ENCODE measurements at regions not wholly inside any gene's neighbourhood (a gene's known extent, or its start where the extent isn't known, plus 50 kb on each side); places are given as distances from the start of the nearest gene placed in this dataset.

DNA sequence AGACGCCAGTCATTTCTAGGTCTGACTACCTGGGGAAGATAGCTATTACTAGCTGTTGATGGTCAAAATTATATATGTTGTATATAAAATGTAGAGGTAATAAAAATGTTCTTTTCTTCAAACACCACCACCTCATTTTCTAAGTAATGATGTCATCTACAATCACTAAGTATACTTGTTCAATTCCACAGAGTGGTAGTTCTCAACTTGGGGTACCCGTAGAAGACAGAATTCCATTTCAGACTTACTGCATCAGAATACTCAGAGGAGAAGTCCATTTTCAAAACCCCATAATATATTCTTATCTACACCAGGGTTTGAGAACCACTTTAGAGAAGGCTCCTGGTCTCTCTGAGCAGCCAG lies 191.9 kb downstream of the PTN start:
- POLR2A ChIA-PET, result no interaction called here
- Histone ChIP-seq H3K27me3 (ENCODE audit: insufficient read depth, low read length) (no peaks in the 10 kb centered on the region), H3K4me3 (replicated peaks in 1 of 2; ENCODE audit: low read depth in 1 of 2, low read length in 2 of 2) (no peak overlapping the region), H3K9me3 (ENCODE audit: control insufficient read depth in 1 of 2, insufficient read depth in 1 of 2, low read depth in 1 of 2, low read length in 2 of 2) (peaks cover 0 to 15% of the 10 kb centered on the region in 2 experiments; a peak in 2 of 4 replicates), H3K4me2 (ENCODE audit: low read length) (no peak overlapping the region), H4K20me1 (ENCODE audit: insufficient read depth) (no peaks in the 10 kb centered on the region), H3K79me2 (ENCODE audit: insufficient read depth, low read length) (no peaks in the 10 kb centered on the region), H3K4me1 (ENCODE audit: control insufficient read depth in 1 of 2, insufficient read depth in 2 of 2, low read length in 2 of 2) (no peaks in the 10 kb centered on the region), H3K9me2 (ENCODE audit: insufficient read depth) (no peaks in the 10 kb centered on the region), H3K36me3 (ENCODE audit: control insufficient read depth in 1 of 2, insufficient read depth in 2 of 2, low read length in 2 of 2) (no peaks in the 10 kb centered on the region), H2AFZ (ENCODE audit: low read depth, low read length, poor library complexity, severe bottlenecking) (no peak overlapping the region), H3K9ac (ENCODE audit: low read length) (no peak overlapping the region), H3K27ac (ENCODE audit: low read depth, low read length) (no peak overlapping the region)
- RAD21 ChIA-PET (ENCODE audit: low non-redundant PET in 1 of 2, low total read pairs in 2 of 2, uncharacterized antibody in 2 of 2, unreplicated experiment in 2 of 2), result no interaction called here
- ATAC-seq (no peak), DNase-seq (ENCODE audit: low read depth, low spot score) (no peak)
- CTCF ChIA-PET, result no interaction called here
- intact Hi-C loops (cut with micrococcal nuclease), result no loop called here
- TF ChIP-seq SIN3A (IDR thresholded peaks at IDR 0.05; ENCODE audit: low read depth) (no peak), ELF1 (IDR thresholded peaks at IDR 0.05; ENCODE audit: borderline replicate concordance, low read depth) (no peak), YY1 (IDR thresholded peaks at IDR 0.05; ENCODE audit: extremely low read depth, insufficient replicate concordance, low read depth, low read length) (no peak), POLR2AphosphoS5 (IDR thresholded peaks at IDR 0.05; ENCODE audit: low read depth, low read length) (no peak), CBX3 (IDR thresholded peaks at IDR 0.05; ENCODE audit: low read depth) (no peak)
- TF ChIP-seq, protein P1, sequence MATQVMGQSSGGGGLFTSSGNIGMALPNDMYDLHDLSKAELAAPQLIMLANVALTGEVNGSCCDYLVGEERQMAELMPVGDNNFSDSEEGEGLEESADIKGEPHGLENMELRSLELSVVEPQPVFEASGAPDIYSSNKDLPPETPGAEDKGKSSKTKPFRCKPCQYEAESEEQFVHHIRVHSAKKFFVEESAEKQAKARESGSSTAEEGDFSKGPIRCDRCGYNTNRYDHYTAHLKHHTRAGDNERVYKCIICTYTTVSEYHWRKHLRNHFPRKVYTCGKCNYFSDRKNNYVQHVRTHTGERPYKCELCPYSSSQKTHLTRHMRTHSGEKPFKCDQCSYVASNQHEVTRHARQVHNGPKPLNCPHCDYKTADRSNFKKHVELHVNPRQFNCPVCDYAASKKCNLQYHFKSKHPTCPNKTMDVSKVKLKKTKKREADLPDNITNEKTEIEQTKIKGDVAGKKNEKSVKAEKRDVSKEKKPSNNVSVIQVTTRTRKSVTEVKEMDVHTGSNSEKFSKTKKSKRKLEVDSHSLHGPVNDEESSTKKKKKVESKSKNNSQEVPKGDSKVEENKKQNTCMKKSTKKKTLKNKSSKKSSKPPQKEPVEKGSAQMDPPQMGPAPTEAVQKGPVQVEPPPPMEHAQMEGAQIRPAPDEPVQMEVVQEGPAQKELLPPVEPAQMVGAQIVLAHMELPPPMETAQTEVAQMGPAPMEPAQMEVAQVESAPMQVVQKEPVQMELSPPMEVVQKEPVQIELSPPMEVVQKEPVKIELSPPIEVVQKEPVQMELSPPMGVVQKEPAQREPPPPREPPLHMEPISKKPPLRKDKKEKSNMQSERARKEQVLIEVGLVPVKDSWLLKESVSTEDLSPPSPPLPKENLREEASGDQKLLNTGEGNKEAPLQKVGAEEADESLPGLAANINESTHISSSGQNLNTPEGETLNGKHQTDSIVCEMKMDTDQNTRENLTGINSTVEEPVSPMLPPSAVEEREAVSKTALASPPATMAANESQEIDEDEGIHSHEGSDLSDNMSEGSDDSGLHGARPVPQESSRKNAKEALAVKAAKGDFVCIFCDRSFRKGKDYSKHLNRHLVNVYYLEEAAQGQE (IDR thresholded peaks at IDR 0.05; ENCODE audit: low read depth), result no peak
- TF ChIP-seq, protein P2, sequence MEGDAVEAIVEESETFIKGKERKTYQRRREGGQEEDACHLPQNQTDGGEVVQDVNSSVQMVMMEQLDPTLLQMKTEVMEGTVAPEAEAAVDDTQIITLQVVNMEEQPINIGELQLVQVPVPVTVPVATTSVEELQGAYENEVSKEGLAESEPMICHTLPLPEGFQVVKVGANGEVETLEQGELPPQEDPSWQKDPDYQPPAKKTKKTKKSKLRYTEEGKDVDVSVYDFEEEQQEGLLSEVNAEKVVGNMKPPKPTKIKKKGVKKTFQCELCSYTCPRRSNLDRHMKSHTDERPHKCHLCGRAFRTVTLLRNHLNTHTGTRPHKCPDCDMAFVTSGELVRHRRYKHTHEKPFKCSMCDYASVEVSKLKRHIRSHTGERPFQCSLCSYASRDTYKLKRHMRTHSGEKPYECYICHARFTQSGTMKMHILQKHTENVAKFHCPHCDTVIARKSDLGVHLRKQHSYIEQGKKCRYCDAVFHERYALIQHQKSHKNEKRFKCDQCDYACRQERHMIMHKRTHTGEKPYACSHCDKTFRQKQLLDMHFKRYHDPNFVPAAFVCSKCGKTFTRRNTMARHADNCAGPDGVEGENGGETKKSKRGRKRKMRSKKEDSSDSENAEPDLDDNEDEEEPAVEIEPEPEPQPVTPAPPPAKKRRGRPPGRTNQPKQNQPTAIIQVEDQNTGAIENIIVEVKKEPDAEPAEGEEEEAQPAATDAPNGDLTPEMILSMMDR (IDR thresholded peaks at IDR 0.05 in 2 of 3, conservative IDR thresholded peaks at IDR 0.05 in 1 of 3; ENCODE audit: borderline replicate concordance in 1 of 3, insufficient read depth in 1 of 3, low read depth in 2 of 3, low read length in 2 of 3), result no peak
- no TSS peak for BruUV-seq (replicated peaks)
